Ascending aorta (tissue), 2 donors: ENCODE measurements at regions not wholly inside any gene's neighbourhood (a gene's known extent, or its start where the extent isn't known, plus 50 kb on each side); places are given as distances from the start of the nearest gene placed in this dataset.

Experiments used
- DNase-seq, 2 donors: peaks; one replicate each; pipeline ENCODE4 v3.0.0-alpha.2; 2019; ENCODE audit warnings: low spot score in 2 of 2
- H3K27ac ChIP-seq, 2 donors: fragments of 200-600 bp; sonication (generic); one replicate each; pipeline ENCODE4 v1.5.1; 2016 to 2017; ENCODE audit warnings: mild to moderate bottlenecking in 1 of 2
- H3K27me3 ChIP-seq: fragments of 200-600 bp; sonication (generic); one replicate; pipeline ENCODE4 v1.5.1; 2017
- H3K36me3 ChIP-seq, 2 donors: fragments of 200-600 bp; sonication (generic); one replicate each; pipeline ENCODE4 v1.5.1; 2016
- H3K4me1 ChIP-seq, 2 donors: fragments of 200-600 bp; sonication (generic); one replicate each; pipeline ENCODE4 v1.5.1; 2016 to 2017; ENCODE audit warnings: mild to moderate bottlenecking in 1 of 2
- H3K4me3 ChIP-seq, 2 donors: fragments of 200-600 bp; sonication (generic); one replicate each; pipeline ENCODE4 v1.5.1; 2016 to 2017; ENCODE audit warnings: mild to moderate bottlenecking in 1 of 2
- H3K9me3 ChIP-seq, 2 donors: fragments of 200-600 bp; sonication (generic); one replicate each; pipeline ENCODE4 v1.5.1; 2016
- CTCF ChIP-seq, 3 experiments: fragments of 200-600 bp in 2 of 3; fragments of 450-650 bp in 1 of 3; sonication (generic) in 2 of 3; IDR thresholded peaks; one replicate each; pipeline ENCODE4 v1.5.1; 2016 to 2019; ENCODE audit warnings: antibody characterized with exemption in 3 of 3, mild to moderate bottlenecking in 1 of 3, moderate library complexity in 1 of 3
- intact Hi-C: fragments of 100-400 bp; cut with DNase I; formaldehyde crosslinking; loops from one replicate; pipeline ENCODE4 v1.15.1; 2023

GRCh38 chr5:72653586-72653985, 146.4 kb upstream of the ZNF366 start:
- Histone ChIP-seq H3K27ac (no peak overlapping the region), H3K4me3 (no peak overlapping the region), H3K36me3 (no peaks in the 10 kb centered on the region), H3K27me3 (no peaks in the 10 kb centered on the region), H3K9me3 (no peaks in the 10 kb centered on the region), H3K4me1 (no peaks in the 10 kb centered on the region)
- no peak for DNase-seq
- TF ChIP-seq CTCF (IDR thresholded peaks at IDR 0.05), result no peak
- intact Hi-C loops, result no loop called here

GRCh38 chr5:72651779-72652178, 144.6 kb upstream of the ZNF366 start:
- DNase-seq, result no peak
- no peaks in the 10 kb centered on the region for H3K36me3 ChIP-seq
- no peaks in the 10 kb centered on the region for H3K9me3 ChIP-seq
- intact Hi-C loops, result no loop called here
- no peak overlapping the region for H3K4me3 ChIP-seq
- no peak overlapping the region for H3K27ac ChIP-seq
- H3K27me3 ChIP-seq, result no peaks in the 10 kb centered on the region
- no peak for TF ChIP-seq CTCF (IDR thresholded peaks at IDR 0.05)
- H3K4me1 ChIP-seq, result no peaks in the 10 kb centered on the region

GRCh38 chr5:72651109-72651508, 143.9 kb upstream of the ZNF366 start:
- Histone ChIP-seq H3K27ac (no peak overlapping the region), H3K4me1 (no peaks in the 10 kb centered on the region), H3K27me3 (no peaks in the 10 kb centered on the region), H3K36me3 (no peaks in the 10 kb centered on the region), H3K9me3 (no peaks in the 10 kb centered on the region), H3K4me3 (no peak overlapping the region)
- intact Hi-C loops, result no loop called here
- TF ChIP-seq CTCF (IDR thresholded peaks at IDR 0.05), result no peak
- DNase-seq, result no peak

GRCh38 chr5:72649449-72649848, 142.2 kb upstream of the ZNF366 start:
- Histone ChIP-seq H3K4me1 (no peaks in the 10 kb centered on the region), H3K27ac (no peak overlapping the region), H3K27me3 (no peaks in the 10 kb centered on the region), H3K9me3 (no peaks in the 10 kb centered on the region), H3K4me3 (no peak overlapping the region), H3K36me3 (no peaks in the 10 kb centered on the region)
- DNase-seq, result no peak
- intact Hi-C loops, result no loop called here
- TF ChIP-seq CTCF (IDR thresholded peaks at IDR 0.05), result no peak

GRCh38 chr5:72648480-72648879, 141.3 kb upstream of the ZNF366 start:
- no peak overlapping the region for H3K4me3 ChIP-seq
- no peak for TF ChIP-seq CTCF (IDR thresholded peaks at IDR 0.05)
- no peaks in the 10 kb centered on the region for H3K36me3 ChIP-seq
- no peak for DNase-seq
- H3K4me1 ChIP-seq, result no peaks in the 10 kb centered on the region
- no peaks in the 10 kb centered on the region for H3K9me3 ChIP-seq
- H3K27me3 ChIP-seq, result no peaks in the 10 kb centered on the region
- no peak overlapping the region for H3K27ac ChIP-seq
- intact Hi-C loops, result no loop called here

- H3K9me3 ChIP-seq, result no peaks in the 10 kb centered on the region
- no peak overlapping the region for H3K4me3 ChIP-seq
- H3K36me3 ChIP-seq, result no peaks in the 10 kb centered on the region
- TF ChIP-seq CTCF (IDR thresholded peaks at IDR 0.05), result no peak
- no peak for DNase-seq
- intact Hi-C loops, result no loop called here
- H3K4me1 ChIP-seq, result no peaks in the 10 kb centered on the region
- H3K27ac ChIP-seq, result no peak overlapping the region
- H3K27me3 ChIP-seq, result no peaks in the 10 kb centered on the region
Observed at GRCh38 chr5:72647806-72648205, 140.6 kb upstream of the ZNF366 start.
